NCI-H510A (cell line): ENCODE measurements at regions not wholly inside any gene's neighbourhood (a gene's known extent, or its start where the extent isn't known, plus 50 kb on each side); places are given as distances from the start of the nearest gene placed in this dataset.
"Not testable (repeated sequence)": the region's sequence is repeated elsewhere in the genome, so short reads cannot be mapped to it uniquely, and the experiment has no call there.

Experiments used
- DNase-seq: peaks from one replicate; lab custom pipeline; 2025; lab: John Stamatoyannopoulos, UW

GRCh38 chr15:62218841-62219240, 53.8 kb upstream of the C2CD4B start:
- DNase-seq, result no peak

- no peak for DNase-seq
Observed at GRCh38 chr15:62219799-62220198, 54.7 kb upstream of the C2CD4B start.

GRCh38 chr15:62223020-62223419, 57.9 kb upstream of the C2CD4B start:
- no peak for DNase-seq

- no peak for DNase-seq
Observed at GRCh38 chr15:62228604-62229003, 63.5 kb upstream of the C2CD4B start.

- DNase-seq, result no peak
Observed at GRCh38 chr15:62231856-62232255, 66.8 kb upstream of the C2CD4B start.

- DNase-seq, result no peak
Observed at GRCh38 chr15:62240121-62241096, 75.3 kb upstream of the C2CD4B start.

- DNase-seq, result no peak
Observed at GRCh38 chr15:62241135-62241770, 76.2 kb upstream of the C2CD4B start.

GRCh38 chr15:62242999-62243398, 77.9 kb upstream of the C2CD4B start:
- no peak for DNase-seq

GRCh38 chr15:62244762-62245161, 79.7 kb upstream of the C2CD4B start:
- DNase-seq, result no peak

GRCh38 chr15:62248277-62248984, 83.3 kb upstream of the C2CD4B start:
- DNase-seq, result no peak

- DNase-seq, result no peak
Observed at GRCh38 chr15:62249501-62249900, 84.4 kb upstream of the C2CD4B start.

GRCh38 chr15:62250186-62250585, 85.1 kb upstream of the C2CD4B start:
- no peak for DNase-seq

- no peak for DNase-seq
Observed at GRCh38 chr15:62250978-62251377, 85.9 kb upstream of the C2CD4B start.

GRCh38 chr15:62253294-62253693, 88.2 kb upstream of the C2CD4B start:
- DNase-seq, result no peak

- no peak for DNase-seq
Observed at GRCh38 chr15:62254137-62254934, 89.3 kb upstream of the C2CD4B start.

- not testable (repeated sequence) for DNase-seq
Observed at GRCh38 chr15:62256430-62256829, 91.3 kb upstream of the C2CD4B start.

- DNase-seq, result no peak
Observed at GRCh38 chr15:62257996-62258521, 93.0 kb upstream of the C2CD4B start.

GRCh38 chr15:62262305-62262941, 97.3 kb upstream of the C2CD4B start:
- no peak for DNase-seq

GRCh38 chr15:62264196-62264595, 99.1 kb upstream of the C2CD4B start:
- no peak for DNase-seq

GRCh38 chr15:62269504-62269903, 104.4 kb upstream of the C2CD4B start:
- no peak for DNase-seq
